CD4-positive, alpha-beta T cell treated with Interleukin-4 for 1 hour (primary cell): ENCODE measurements at regions not wholly inside any gene's neighbourhood (a gene's known extent, or its start where the extent isn't known, plus 50 kb on each side); places are given as distances from the start of the nearest gene placed in this dataset.
"Not testable (repeated sequence)": the region's sequence is repeated elsewhere in the genome, so short reads cannot be mapped to it uniquely, and the experiment has no call there.

Source experiments
- DNase-seq, 2 donors: peaks; one replicate each; pipeline ENCODE4 v3.0.0-alpha.2; 2020 to 2022

DNA sequence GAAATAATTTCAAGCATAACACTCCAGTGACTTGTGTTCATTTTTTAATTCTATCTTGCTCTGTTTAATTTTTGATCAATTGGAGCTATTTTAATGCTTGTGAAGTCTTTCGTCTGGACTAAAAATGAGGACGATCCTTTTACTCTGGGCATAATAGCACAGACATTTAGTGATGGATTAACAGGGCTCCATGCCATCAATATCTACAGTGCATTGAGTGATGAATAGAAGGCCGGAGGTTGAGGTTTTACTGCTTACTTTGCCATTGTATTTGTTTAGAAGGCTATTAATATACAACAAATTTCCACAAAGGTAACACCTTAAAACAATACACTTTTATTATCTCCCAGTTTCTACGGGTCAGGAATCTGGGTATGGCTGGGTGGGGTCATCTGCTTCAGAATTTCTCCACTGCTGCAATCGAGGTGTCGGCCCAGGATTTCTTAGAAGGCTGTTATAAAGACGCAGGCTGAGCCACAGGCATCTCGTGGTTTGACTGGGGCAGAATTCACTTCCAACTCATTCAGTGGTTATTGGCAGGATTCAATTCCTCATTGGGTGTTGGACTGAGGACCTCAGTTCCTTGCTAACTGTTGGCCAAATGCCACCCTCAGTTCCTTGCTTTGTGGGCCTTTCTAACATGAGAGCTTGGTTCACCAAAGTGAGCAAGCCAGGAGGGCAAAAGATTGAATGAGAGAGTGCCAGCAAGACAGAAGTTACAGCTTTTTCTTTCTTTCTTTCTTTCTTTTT is 265.4 kb upstream of the VLDLR start:
- DNase-seq = no peak

DNA sequence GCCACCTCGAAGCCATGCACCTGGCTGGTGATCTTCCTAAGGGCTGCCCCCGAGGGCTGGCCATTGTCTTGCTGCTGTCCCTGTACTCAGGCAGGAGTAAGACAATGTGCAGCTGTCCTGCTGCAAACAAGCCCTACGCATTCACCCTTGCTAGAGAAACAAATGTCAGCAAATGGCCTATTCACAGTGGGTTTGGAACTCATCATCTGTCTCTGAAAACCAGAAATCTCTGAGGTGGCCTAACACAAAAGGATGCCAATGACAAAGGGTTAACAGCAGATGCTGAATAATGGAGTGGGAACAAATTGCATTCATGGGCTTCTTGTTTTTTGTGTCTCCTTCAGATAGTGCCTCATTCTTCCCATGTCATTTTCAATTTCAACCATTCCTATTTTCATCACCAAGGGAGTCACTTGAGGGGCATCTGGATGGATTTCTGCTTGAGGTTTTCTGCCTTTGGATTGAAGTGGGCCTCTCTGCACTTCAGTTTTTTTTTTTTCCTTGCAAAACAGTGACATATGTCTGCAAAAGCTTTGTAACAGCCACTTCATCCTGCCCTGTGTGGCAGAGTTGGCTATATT is 261.6 kb upstream of the VLDLR start:
- DNase-seq = no peak

DNA sequence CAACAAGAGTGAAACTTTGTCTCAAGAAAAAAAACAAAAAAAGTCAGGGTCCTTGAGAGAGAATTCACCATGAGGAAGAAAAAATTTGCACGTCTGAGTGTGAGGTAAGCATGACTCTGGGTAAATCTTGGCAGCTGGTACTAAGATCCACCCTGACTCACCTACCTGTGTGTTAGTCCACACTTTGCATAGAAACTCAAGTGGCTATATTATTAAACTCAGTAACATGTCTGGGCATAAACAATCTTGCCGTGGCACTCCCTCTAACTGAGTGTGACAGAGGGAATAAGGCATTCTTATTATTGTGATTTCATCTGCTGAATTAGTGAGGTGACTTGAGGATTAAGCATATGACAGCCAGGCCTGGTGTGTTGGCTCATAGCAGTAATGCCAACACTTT is 259.4 kb upstream of the VLDLR start:
- DNase-seq = no peak

DNA sequence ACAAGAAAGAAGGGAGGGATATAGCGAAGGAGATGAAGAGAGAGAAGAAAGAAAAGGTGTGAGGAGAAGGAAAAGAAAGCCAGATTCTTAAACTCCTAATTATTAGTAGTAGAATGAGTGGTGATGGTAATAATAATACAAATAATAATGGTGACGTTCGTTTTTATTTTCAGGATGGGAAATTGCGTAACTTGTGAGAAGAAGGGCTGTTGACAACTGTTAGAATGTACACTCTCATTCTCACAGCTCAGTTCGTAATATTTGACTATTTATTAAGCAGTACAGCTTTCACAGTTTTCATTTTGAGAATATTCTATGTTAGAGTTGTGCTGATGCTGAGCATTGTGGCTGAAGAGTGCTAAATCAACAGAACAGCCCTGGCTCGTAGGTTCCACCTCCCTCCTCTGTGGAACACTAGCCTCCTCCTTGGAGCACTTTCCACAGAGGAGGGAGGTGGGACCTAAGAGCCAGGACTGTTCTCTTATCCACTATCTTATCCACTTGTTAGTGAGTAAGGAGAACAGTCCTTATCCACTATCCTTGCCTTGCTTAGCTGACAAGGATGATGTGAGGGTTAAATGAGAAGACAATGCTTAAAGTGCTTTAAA is 258.3 kb upstream of the VLDLR start:
- DNase-seq = no peak

DNA sequence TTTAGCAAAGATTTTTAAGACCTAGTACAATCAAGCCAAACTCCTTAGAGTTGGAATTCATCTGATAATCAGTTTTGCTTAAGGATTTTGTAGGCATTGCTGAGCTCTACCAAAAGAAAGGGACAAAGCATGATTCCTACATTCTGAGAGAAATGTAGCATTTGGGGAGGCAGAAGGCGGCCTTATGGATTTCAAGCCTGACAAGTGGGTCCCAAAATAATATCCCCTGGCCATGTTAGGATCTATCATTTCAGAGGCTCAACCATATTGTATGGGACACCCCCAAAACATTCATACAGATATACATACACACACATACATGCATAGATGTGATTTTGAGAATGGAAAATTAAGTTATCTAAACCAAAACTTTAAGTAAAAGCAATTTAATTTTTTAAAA is 257.8 kb upstream of the VLDLR start:
- no peak for DNase-seq

DNA sequence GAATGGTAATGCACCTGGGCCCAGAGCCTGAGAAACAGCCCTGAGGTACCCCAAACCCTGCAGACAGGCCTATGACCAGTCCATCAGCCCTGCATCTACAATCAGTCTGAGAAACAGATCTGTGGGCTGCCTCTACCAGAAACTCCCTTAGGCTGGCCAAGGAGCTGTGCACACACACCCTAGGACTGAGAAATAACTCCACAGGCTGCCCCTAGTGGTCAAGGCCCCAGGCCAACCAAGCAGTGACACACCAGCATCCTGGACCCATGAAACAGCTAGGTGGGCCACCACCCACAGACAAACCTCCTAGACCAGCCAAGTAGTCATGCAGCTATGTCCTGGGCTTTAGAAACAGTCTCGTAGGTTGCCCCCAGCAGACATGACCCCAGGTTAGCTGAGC is 253.6 kb upstream of the VLDLR start:
- no peak for DNase-seq

DNA sequence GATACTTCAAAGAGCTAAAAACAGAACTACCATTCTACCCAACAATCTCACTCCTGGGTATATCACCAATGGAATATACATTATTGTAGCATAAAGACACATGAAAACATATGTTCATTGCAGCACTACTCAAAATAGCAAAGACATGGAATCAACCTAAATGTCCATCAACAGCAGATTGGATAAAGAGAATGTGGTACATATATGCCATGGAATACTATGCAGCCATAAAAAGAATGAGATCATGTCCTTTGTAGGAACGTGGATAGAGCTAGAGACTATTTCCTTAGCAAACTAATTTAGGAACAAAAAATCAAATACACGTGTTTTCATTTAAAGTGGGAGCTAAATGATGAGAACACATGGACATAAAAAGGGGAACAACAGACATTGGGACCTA is 247.9 kb upstream of the VLDLR start:
- no peak for DNase-seq

DNA sequence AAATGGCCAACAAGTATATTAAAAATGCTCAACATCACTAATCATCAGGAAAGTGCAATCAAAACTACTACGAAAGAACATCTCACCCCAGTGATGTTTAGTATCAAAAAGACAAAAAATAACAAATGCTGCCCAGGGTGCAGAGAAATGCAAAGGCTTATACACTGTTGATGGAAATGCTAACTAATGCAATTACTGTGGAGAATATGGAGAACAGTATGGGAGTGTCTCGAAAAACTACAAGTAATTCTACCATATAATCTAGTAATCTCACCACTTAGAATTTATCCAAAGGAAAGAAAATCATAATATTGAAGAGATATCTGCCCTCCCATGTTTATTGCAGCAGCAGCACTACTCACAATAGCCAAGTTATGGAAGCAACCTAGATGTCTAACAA is 246.5 kb upstream of the VLDLR start:
- no peak for DNase-seq

DNA sequence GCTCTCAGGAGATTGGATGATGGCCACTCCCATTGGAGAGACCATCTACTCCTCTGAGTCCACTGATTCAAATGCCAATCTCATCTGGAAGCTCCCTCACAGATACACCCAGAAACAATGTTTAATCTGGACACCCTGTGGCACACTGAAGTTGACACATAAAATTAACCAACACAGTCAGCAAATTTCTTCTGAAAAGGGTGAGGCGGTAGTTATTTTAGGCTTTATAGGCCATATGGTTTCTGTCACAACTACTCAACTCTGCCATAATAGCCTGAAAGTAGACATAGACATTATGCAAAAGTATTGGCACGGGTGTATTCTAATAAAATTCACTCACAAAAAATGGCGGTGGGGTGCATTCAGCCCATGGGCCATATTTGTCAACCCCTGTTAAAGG is 244.5 kb upstream of the VLDLR start:
- DNase-seq = no peak

DNA sequence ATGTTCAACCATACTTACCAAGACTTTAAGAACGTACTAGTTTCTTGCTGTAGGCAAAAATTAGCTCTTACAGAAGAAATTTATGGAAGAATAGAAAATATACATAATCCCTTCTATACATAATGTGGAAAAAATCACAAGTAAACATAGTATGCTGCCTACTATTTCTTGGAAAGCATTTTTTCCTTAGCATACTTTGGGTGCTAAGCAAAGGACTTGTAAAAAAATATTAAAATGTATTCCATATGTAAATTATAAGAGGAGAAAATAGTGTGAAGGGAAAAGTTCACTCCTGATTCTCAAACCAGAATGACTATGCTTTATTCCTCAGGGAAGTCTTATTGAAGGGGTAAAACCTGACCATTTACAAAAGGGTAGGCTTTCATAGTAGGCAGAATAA is 243.8 kb upstream of the VLDLR start:
- no peak for DNase-seq

DNA sequence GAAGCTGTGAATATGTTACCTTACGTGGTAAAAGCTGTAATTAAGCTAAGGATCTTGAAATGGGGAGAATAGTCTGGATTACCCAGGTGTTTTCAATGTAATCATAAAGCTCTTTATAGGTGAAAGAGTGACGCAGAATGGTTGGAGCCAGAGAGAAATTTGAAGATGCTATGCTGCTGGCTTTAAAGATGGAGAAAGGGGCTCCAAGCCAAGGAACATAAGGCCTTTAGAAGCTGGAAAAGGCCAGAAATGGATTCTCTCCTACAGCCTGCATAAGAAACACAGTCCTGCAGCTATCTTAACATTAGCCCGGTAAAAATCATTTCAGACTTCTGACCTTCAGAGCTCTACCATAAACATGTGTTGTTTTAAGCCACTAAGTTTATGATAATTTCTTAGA is 243.3 kb upstream of the VLDLR start:
- no peak for DNase-seq

DNA sequence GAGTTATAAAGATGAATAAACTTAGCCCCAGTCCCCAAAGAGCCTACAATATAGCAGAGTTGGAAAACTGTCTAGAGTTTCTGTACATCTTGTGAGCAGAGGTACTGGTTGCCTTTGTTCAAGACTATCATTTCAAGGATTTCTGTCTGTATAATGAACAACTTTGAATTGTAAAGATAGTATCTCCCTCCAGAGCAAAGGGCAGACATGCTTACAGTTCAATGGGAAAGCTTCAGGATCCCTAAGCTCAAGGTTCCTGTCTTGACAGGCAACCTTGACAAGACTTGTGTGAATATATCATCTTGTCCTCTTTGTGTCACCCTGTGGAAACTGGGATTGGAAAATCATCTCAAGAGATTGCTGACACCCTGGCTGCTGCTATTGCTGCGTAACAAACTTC is 242.8 kb upstream of the VLDLR start:
- DNase-seq = no peak

DNA sequence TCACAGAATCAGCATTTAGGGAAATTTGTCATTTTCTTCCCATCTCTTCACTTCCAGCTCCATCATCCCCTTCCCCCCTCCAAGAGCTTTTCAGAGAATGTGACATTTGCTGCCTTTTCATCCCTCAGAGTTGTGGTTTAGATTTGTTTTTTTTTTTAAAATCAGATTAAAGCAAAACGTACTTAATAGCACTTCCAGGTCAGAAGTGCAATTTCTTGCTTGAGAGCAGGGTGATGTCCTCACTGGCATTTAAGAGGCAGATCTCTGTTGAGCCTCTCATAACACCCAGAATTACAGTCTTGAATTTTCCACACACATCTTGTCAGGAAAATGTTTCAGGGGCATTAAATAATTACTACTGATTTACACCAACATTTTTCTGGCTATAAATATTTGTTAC is 236.8 kb upstream of the VLDLR start:
- DNase-seq = no peak

DNA sequence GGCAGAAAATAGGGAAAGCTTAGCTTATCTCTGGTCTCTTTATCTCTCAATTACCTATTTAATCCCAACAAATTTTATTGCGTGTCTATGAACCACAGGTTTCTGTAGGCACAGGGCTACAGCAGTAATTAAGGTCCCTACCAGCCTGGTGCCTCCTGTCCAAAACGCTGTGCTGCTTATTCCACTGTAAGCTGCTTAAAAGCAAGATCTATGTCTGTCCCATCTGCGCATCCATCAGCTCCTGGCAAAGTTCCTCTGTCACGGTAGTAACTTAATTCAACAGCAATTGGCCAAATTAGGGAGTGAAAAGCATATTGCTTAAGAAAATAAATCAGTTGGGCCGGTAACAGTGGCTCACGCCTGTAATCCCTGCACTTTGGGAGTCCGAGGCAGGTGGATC is 235.8 kb upstream of the VLDLR start:
- no peak for DNase-seq

DNA sequence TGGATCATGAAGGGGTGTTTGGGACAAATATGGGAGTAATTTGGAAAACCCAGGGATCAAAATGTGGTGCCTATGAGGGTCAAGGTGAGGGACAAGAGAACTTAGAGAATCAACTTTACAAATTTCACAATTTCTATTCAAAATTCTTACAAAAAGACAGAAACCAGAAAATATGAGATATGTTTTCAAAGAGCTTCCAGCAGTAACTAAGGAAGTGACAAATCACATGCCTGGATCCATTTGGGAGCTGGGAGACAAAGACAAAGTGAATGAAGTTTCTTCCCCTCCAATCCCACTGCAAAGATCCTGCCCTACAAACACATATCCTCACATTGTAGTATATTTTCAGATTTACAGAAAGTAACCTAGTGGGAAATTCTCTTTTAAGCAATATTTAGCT is 235.0 kb upstream of the VLDLR start:
- DNase-seq = no peak

DNA sequence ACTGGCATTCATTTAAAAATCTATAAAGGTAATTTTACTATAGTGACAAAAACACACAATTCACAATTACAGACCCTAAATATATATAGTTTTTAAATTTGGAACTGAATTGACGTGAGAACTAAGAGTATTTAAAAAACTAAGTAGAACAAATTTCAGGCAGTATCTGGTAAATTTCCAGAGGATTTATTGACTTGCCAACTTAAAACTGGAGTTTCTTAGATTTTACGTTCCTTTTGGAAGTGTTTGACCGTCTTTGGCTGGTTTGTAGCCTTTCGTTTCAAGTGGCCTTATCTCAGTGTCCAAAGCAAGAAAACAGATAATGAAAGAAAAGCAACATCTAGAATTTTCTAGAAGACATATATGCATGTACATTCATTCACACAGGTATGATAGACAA is 234.4 kb upstream of the VLDLR start:
- no peak for DNase-seq

DNA sequence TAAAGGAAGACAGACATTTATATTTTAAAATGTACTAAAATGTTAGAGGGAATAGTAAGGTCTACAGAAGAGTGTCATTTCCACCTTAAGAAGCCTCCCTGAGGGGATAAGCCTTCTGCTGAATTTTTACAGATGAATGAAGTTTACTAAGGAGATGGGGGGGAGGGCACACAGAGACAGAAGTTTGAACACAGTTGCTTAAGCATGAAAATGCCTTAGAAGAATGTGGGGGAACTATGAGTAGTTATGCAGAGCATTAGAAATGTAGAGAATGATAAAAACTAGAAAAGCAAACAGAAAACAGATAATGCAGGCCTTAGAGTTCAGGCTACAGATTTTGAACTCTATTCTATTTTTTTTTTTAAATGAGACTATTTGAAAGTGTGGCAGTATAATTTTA is 232.2 kb upstream of the VLDLR start:
- no peak for DNase-seq

DNA sequence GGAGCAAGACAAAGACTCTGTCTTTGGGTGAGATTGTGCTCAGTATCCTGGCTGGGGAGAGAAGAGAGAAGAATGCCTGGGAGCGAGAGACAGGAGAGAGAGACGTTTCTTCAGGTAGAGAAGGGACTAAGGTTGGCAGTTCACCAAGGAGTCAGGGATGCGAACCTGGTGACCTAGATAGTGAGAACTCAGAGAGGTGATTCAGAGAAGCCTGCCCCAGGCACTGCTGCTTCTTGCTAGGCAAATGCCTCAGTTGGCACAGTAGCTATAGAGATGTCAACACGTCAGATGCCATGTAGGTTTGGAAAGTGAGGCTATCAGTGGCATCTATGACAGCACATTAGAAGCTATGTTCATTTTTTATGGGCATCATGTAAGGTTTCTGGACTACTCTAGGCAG is 231.6 kb upstream of the VLDLR start:
- DNase-seq = no peak

DNA sequence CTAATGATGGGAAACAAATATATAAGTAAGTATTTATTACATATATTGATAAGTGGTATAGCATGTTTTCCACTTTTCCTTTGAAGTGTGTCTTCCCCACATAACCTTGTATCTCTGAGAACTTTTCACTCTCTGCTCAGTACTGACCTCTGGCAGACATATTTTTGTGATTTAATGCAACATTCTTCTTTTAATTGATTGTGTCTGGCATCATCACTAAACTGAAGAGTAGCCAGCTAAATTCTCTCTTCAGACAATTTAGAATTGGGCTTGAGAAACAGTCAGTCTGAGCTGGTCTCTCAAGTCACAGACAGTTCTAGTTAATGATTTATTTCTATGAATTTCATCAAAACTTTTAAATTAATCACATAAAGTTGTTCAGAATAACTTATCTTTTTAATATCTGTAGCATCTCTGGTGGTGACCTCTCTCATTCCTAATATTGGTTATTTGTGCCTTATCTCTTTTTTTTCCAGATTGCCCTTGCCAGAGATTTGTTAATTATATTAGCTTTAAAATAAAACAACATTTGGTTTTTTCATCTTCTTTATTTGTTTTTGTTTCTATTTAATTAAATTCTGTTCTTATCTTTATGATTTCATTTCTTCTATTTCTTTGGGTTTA is 230.0 kb upstream of the VLDLR start:
- DNase-seq = not testable (repeated sequence)

DNA sequence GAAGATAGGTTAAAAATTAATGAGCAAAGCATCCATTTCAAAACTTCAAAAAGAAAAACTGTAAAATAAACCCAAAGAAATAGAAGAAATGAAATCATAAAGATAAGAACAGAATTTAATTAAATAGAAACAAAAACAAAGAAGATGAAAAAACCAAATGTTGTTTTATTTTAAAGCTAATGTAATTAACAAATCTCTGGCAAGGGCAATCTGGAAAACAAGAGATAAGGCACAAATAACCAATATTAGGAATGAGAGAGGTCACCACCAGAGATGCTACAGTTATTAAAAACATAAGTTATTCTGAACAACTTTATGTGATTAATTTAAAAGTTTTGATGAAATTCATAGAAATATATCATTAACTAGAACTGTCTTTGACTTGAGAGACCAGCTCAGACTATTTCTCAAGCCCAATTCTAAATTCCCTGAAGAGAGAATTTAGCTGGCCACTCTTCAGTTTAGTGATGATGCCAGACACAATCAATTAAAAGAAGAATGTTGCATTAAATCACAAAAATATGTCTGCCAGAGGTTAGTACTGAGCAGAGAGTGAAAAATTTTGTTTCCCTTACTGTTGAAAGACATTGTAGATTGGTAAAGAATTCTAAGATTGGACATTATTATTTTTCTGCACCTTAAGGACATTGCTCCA is 227.4 kb upstream of the VLDLR start:
- not testable (repeated sequence) for DNase-seq

DNA sequence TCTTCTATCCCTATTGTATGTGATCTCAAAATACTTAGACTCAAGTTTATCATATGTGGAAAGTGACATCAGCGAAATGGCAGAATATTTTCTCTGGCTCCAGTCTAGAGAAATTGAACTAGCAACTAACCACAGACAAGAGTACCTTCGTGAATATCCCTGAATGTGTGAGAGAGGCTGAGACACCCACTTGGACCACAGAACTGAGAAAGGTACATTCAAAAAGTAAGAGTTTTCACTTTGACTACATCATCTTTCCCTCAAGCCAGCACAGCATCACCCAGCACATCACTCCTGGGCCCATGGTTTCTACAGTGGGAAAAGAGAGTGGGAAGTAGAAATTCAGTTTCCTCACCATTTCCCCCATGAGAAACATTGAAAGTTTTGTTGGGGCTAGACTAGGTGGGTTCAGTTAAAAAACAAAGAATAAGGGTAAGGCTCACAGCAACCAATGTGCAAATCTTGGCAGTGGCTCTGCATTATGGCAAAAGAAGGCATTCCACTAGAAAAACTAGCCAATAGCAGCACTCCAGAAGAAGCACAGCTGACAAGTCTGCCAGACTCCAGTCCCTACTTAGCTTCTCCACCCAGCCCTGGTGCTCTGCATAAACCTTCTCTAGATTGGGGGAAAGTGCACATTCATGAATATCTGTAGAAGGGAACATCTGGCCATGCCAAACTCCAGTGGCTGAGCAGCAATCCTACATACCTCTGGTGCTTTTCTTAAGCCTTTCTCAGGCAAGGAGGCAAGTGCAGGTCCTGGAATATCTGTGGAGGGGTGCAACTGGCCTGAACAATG is 225.6 kb upstream of the VLDLR start:
- no peak for DNase-seq

DNA sequence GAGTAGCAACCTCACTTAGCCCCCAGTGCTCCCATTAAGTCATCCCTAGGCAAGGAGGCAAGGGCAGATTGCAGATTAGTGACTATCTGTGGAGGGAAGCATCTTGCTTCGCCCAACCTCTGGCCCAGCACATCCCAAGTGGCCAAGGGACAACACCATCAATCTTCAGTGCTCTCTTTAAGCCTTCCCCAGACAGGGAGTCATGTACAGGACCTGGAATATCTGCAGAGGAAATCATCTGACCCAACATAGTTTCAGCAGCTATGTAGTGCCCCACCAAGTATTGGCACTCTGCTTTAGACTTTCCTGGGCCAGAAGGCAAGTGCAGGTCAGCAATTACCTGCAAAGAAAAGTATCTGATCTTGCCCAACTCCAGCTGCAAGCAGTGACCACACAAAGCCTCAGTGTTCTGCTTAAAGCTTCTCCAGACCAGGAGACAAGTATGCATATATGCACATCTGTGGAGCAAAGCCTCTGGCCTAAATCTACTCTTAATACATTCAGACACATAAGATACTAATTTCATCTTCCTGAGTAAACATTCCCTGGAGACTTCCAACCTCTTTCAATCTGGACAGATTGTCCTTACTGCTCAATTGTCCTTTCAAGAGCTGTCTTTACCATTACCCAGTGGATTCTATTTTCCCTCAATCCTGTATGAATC is 224.8 kb upstream of the VLDLR start:
- no peak for DNase-seq
